Fibroblast of mammary gland (primary cell): ENCODE measurements at regions not wholly inside any gene's neighbourhood (a gene's known extent, or its start where the extent isn't known, plus 50 kb on each side); places are given as distances from the start of the nearest gene placed in this dataset.

Source experiments
- DNase-seq: peaks from one replicate; pipeline ENCODE4 v3.0.0-alpha.2; 2010; ENCODE audit warnings: low read depth
- H3K4me3 ChIP-seq: 2 replicates; pipeline ENCODE4 v1.5.1; 2011; ENCODE audit warnings: low read depth, mild to moderate bottlenecking, low read length, moderate library complexity; ENCODE audit not compliant: control insufficient read depth
- CTCF ChIP-seq: conservative IDR thresholded peaks from 2 replicates; pipeline ENCODE4 v1.5.1; 2011; ENCODE audit warnings: low read depth, low read length, inconsistent platforms; ENCODE audit not compliant: control insufficient read depth, insufficient read depth

- no peak for TF ChIP-seq CTCF
- no peak overlapping the region for H3K4me3 ChIP-seq
- no peak for DNase-seq
These were observed 1046.2 kb downstream of the AMY1C start for GRCh38 chr1:104795931-104796330.

GRCh38 chr1:104797982-104798381, 1048.3 kb downstream of the AMY1C start:
- H3K4me3 ChIP-seq, result no peak overlapping the region
- no peak for DNase-seq
- TF ChIP-seq CTCF, result no peak

GRCh38 chr1:104801344-104801743, 1051.6 kb downstream of the AMY1C start:
- no peak for TF ChIP-seq CTCF
- DNase-seq, result no peak
- no peak overlapping the region for H3K4me3 ChIP-seq

- DNase-seq, result no peak
These were observed 1054.4 kb downstream of the AMY1C start for GRCh38 chr1:104804147-104804546.

GRCh38 chr1:104807590-104807989, 1057.9 kb downstream of the AMY1C start:
- TF ChIP-seq CTCF, result no peak
- H3K4me3 ChIP-seq, result no peak overlapping the region
- DNase-seq, result no peak

More at GRCh38 chr1:104804147-104804546, 1054.4 kb downstream of the AMY1C start:
- TF ChIP-seq CTCF, result no peak
- no peak overlapping the region for H3K4me3 ChIP-seq

- H3K4me3 ChIP-seq, result no peak overlapping the region
- no peak for TF ChIP-seq CTCF
- no peak for DNase-seq
These were observed 1075.7 kb downstream of the AMY1C start for GRCh38 chr1:104825401-104825800.

- TF ChIP-seq CTCF, result no peak
- H3K4me3 ChIP-seq, result no peak overlapping the region
- DNase-seq, result no peak
These were observed 1080.8 kb downstream of the AMY1C start for GRCh38 chr1:104830534-104830933.
